Nephron progenitor cell (in vitro differentiated cells): ENCODE measurements at regions not wholly inside any gene's neighbourhood (a gene's known extent, or its start where the extent isn't known, plus 50 kb on each side); places are given as distances from the start of the nearest gene placed in this dataset.

Experiments used
- DNase-seq: peaks from one replicate; pipeline ENCODE4 v3.0.0; 2021
- H3K27ac Mint-ChIP-seq: 2 replicates; pipeline ENCODE4 v1.8.0; 2021; ENCODE audit warnings: mild to moderate bottlenecking, moderate library complexity, mixed read lengths
- H3K27me3 Mint-ChIP-seq: 2 replicates; pipeline ENCODE4 v1.8.0; 2021; ENCODE audit warnings: mild to moderate bottlenecking, low read depth, mixed read lengths; ENCODE audit not compliant: poor library complexity
- H3K36me3 Mint-ChIP-seq: 2 replicates; pipeline ENCODE4 v1.8.0; 2021; ENCODE audit warnings: low read depth, mixed read lengths
- H3K4me1 Mint-ChIP-seq: 2 replicates; pipeline ENCODE4 v1.8.0; 2021; ENCODE audit warnings: mixed read lengths
- H3K4me3 Mint-ChIP-seq: 2 replicates; pipeline ENCODE4 v1.8.0; 2021; ENCODE audit warnings: mild to moderate bottlenecking, moderate library complexity, mixed read lengths
- H3K9me3 Mint-ChIP-seq: 2 replicates; pipeline ENCODE4 v1.8.0; 2021; ENCODE audit warnings: mild to moderate bottlenecking, moderate library complexity, mixed read lengths
- CTCF ChIP-seq: fragments of 200-600 bp; sonication (generic); IDR thresholded peaks from 2 replicates; pipeline ENCODE4 v1.5.0; 2021; ENCODE audit warnings: antibody characterized with exemption

DNA sequence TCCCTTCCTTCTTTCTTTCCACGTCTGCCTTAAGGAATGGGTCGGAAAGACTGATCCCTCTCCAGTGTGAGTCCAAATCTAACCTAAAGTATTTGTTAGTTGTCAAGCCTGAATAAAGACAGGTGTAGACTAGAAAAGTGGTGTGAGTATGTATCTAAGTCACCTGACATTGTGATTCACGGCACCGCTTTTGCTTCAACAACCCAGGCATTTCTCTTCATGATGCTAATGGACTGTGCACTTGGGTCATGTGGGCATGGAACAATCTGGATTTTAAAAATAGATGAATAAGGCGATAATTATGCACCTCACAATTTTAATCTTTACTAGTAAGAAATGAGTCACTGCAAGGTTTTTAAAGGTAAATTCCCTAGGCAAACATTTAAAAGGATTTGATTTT, 107.5 kb downstream of the LIPG start:
- TF ChIP-seq CTCF: no peak
- no peak overlapping the region for H3K27ac Mint-ChIP-seq
- no peak overlapping the region for H3K4me3 Mint-ChIP-seq
- peaks cover 20% of the 10 kb centered on the region for H3K27me3 Mint-ChIP-seq
- H3K36me3 Mint-ChIP-seq: no peaks in the 10 kb centered on the region
- H3K4me1 Mint-ChIP-seq: peaks cover 13% of the 10 kb centered on the region
- no peaks in the 10 kb centered on the region for H3K9me3 Mint-ChIP-seq
- DNase-seq: no peak

DNA sequence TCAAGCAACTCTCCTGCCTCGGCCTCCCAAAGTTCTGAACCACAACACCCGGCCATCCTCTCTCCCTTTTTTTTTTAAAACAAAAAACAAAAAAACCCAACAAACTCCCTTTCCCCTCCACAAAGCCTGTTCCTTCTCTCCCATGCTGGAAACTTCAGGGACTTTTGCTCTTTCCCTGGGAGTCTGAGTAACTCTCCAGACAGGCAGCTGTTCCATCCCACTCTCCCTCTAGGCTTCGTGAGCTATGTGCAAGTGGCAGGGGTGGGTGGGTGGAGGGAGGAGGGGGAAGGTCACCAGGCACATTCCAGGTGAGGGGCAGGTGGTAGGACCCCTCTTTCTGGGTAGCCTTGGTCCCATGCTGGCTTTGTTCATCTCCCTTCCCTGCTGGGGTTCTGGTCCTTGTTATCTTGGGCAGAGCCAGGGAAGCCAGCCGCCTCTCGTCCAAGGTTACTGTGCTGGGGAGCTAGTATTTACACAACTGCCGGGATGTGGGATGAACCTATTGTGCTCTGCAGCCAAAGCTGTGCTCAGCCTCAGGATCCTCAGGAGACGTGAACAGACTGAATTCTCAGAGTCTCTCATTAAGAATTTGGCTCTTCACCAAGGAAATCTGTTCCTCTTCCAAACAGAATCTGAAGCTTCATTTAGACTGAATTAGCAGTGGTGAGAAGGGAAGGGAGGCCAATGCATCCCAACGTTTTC, 106.9 kb downstream of the LIPG start:
- H3K27ac Mint-ChIP-seq: no peak overlapping the region
- DNase-seq: peak; percentile 18
- peaks cover 19% of the 10 kb centered on the region for H3K27me3 Mint-ChIP-seq
- no peaks in the 10 kb centered on the region for H3K9me3 Mint-ChIP-seq
- no peak overlapping the region for H3K4me3 Mint-ChIP-seq
- no peaks in the 10 kb centered on the region for H3K36me3 Mint-ChIP-seq
- H3K4me1 Mint-ChIP-seq: peaks cover 19% of the 10 kb centered on the region
- no peak for TF ChIP-seq CTCF

DNA sequence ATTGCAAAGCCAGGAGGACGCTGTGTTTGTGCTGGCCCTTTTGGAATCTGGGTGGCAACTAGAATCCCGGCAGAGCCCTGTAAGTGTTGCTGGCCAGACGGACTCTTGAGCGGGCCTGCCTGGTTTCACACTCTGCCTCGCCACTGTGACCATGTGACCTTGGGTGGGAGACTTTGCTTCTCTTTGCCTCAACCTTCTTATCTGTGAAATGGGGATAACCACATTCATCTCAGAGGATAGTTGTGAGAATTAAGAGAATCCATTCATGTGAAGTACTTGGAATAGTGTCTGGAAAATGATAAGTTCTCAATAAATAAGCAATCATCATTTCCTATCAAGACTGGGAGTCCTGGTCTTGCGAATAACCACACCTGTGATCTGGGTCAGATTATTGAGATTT, 105.6 kb downstream of the LIPG start:
- peaks cover 19% of the 10 kb centered on the region for H3K27me3 Mint-ChIP-seq
- H3K36me3 Mint-ChIP-seq: no peaks in the 10 kb centered on the region
- peaks cover 23% of the 10 kb centered on the region for H3K4me1 Mint-ChIP-seq
- H3K9me3 Mint-ChIP-seq: no peaks in the 10 kb centered on the region
- H3K27ac Mint-ChIP-seq: no peak overlapping the region
- no peak for DNase-seq
- H3K4me3 Mint-ChIP-seq: no peak overlapping the region
- no peak for TF ChIP-seq CTCF

DNA sequence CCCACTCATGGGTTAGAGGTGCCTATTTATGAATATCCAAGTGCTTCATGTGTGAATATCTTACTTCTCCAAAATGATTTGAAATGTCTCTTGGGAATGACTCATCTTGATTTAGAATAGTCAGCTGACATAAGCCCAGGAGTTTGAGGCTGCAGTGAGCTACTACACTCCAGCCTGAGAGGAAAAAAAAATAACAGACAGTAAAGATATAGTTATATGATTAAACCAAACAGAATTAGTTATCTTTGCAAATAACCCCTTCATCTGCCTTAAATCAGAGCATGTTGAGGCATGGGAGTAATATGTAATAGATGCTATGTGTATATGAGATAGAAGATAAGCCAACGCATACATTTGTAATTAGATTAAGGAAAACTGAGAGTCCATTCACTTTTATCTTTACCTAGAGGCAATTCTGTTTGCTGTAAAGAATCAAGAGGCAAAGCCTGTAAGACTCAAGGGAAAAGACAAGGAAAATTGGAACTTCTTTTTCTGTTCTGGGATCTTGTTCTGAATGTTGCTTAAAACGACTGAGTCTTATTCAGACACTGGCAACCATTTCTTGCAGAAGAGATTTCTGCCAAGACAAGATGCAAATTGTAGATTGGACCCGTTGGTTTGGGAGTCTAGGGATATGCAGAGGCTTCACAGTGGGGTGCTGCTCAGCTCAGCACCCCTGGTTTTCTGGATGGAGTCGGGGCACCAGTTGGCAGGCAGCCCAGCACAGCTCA, 104.4 kb downstream of the LIPG start:
- Mint-ChIP-seq H3K36me3 (no peaks in the 10 kb centered on the region), H3K27me3 (peaks cover 23% of the 10 kb centered on the region), H3K9me3 (no peaks in the 10 kb centered on the region), H3K27ac (no peak overlapping the region), H3K4me1 (peaks cover 35% of the 10 kb centered on the region), H3K4me3 (no peak overlapping the region)
- no peak for TF ChIP-seq CTCF
- DNase-seq: no peak

DNA sequence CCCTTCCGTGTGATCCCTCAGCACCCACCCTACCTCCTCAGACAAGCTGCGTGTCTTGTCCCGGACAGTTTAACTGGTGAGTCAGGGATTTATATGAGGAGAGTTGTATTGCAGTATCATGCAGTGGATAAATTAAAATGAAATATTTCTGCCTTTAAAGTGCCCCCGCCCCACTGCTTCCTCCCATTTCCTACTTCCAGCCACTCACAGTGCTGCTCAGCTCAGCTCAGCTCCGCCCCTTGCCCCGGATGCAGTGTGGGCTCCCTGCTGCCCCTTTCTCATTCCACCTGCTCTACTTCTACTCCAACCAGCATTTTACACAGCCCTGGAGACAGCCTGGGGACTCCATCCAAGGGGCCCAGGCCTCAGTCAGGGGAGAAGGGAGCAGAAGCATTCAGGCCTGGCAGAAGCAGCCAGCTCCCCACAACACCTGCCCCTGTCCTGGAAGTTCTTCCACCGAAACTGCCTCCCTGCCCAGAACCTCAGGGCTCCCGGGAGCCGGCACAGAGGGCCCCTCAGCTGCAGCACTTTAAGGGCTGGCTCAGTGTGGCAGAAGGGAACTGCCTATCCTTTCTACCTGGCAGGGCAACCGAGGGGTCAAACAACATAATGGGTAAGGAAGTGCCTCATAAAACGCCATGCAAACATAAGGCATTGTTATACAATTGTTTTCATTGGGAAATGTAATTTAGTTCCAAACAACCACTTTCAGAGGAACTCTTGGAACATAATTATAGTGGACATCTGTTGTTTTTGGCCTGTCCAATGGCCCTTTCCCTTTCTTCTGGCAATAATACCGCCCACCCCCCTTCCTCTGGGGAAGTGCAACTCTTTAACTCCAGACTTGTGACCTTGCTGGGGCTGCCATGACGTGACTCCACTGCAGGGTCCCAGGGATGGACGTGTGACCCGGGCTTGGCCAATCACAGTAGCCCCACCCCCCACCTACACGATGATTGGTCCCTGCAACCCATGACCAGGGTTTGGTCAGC, 102.3 kb downstream of the LIPG start:
- H3K4me1 Mint-ChIP-seq: peaks cover 51% of the 10 kb centered on the region
- DNase-seq: peak; percentile 14

More for the DNA sequence above, 102.3 kb downstream of the LIPG start:
- Mint-ChIP-seq H3K4me3 (no peak overlapping the region), H3K36me3 (no peaks in the 10 kb centered on the region), H3K9me3 (no peaks in the 10 kb centered on the region), H3K27ac (peak overlapping the region; percentile 24), H3K27me3 (peaks cover 26% of the 10 kb centered on the region)
- no peak for TF ChIP-seq CTCF
